Naive thymus-derived CD8-positive, alpha-beta T cell (primary cell): ENCODE measurements at regions not wholly inside any gene's neighbourhood (a gene's known extent, or its start where the extent isn't known, plus 50 kb on each side); places are given as distances from the start of the nearest gene placed in this dataset.

Experiments
- ATAC-seq, 2 donors: fragments of 150-1000 bp; cut with Tn5 transposase in 1 of 2; sonication (Bioruptor Pico), chemical (Tn5 transposase) in 1 of 2; 1 replicate in 1 of 2; 2 replicates in 1 of 2; pipeline ENCODE4 v1.10.0; 2021; ENCODE audit warnings: mild to moderate bottlenecking in 2 of 2, moderate library complexity in 2 of 2
- POLR2A ChIA-PET: fragments of 350-600 bp; sonication (Branson Sonifier 250); formaldehyde crosslinking; loops from one replicate; lab custom pipeline; 2021; ENCODE audit warnings: antibody characterized with exemption; lab: Charles Lee
- DNase-seq, 10 donors: peaks; one replicate each; pipeline versions ENCODE4 v3.0.0 to v3.0.0-alpha.2; 2020 to 2022
- H3K27ac Mint-ChIP-seq, 10 donors: one replicate each; pipeline ENCODE4 v1.8.0; 2020 to 2022; ENCODE audit warnings: mild to moderate bottlenecking in 10 of 10, mixed read lengths in 10 of 10, moderate library complexity in 4 of 10, inconsistent platforms in 1 of 10
- H3K27me3 Mint-ChIP-seq, 5 donors: one replicate each; pipeline ENCODE4 v1.8.0; 2021 to 2022; ENCODE audit warnings: mixed read lengths in 5 of 5
- H3K36me3 Mint-ChIP-seq, 3 donors: one replicate each; pipeline ENCODE4 v1.8.0; 2020 to 2022; ENCODE audit warnings: mixed read lengths in 3 of 3, mild to moderate bottlenecking in 2 of 3, inconsistent platforms in 1 of 3
- H3K4me1 Mint-ChIP-seq, 4 donors: one replicate each; pipeline ENCODE4 v1.8.0; 2021 to 2022; ENCODE audit warnings: mixed read lengths in 4 of 4
- H3K4me3 Mint-ChIP-seq, 10 donors: one replicate each; pipeline ENCODE4 v1.8.0; 2020 to 2022; ENCODE audit warnings: mild to moderate bottlenecking in 10 of 10, mixed read lengths in 10 of 10, moderate library complexity in 6 of 10, inconsistent platforms in 1 of 10
- H3K9me3 Mint-ChIP-seq, 9 donors: one replicate each; pipeline ENCODE4 v1.8.0; 2020 to 2022; ENCODE audit warnings: mixed read lengths in 9 of 9, mild to moderate bottlenecking in 3 of 9, inconsistent platforms in 1 of 9, moderate library complexity in 1 of 9

GRCh38 chr2:217013926-217014325 lies 154.1 kb upstream of the TNP1 start:
- peaks cover 0 to 2% (median 0%) of the 10 kb centered on the region in 9 donors for H3K9me3 Mint-ChIP-seq

GRCh38 chr2:217011576-217011975 lies 151.7 kb upstream of the TNP1 start:
- ATAC-seq (no peak), DNase-seq (no peak)
- Mint-ChIP-seq H3K36me3 (no peaks in the 10 kb centered on the region), H3K27me3 (peaks cover 7 to 25% (median 14%) of the 10 kb centered on the region in 5 donors), H3K27ac (no peak overlapping the region), H3K9me3 (peaks cover 0 to 5% (median 0%) of the 10 kb centered on the region in 9 donors), H3K4me3 (no peak overlapping the region), H3K4me1 (peaks cover 0 to 7% (median 1%) of the 10 kb centered on the region in 4 donors)
- POLR2A ChIA-PET, result no interaction called here

More at GRCh38 chr2:217013926-217014325, 154.1 kb upstream of the TNP1 start:
- peak overlapping the region in 2 of 10 donors; percentile 2 to 22 for H3K27ac Mint-ChIP-seq
- H3K27me3 Mint-ChIP-seq, result peaks cover 5 to 29% (median 12%) of the 10 kb centered on the region in 5 donors
- H3K4me1 Mint-ChIP-seq, result peaks cover 0 to 7% (median 1%) of the 10 kb centered on the region in 4 donors
- no peak for ATAC-seq
- no peak overlapping the region for H3K4me3 Mint-ChIP-seq
- POLR2A ChIA-PET, result no interaction called here
- H3K36me3 Mint-ChIP-seq, result no peaks in the 10 kb centered on the region
- no peak for DNase-seq

- no peaks in the 10 kb centered on the region for H3K36me3 Mint-ChIP-seq
- POLR2A ChIA-PET, result no interaction called here
- DNase-seq (no peak), ATAC-seq (no peak)
- H3K4me3 Mint-ChIP-seq, result no peak overlapping the region
- H3K9me3 Mint-ChIP-seq, result peaks cover 0 to 7% (median 0%) of the 10 kb centered on the region in 9 donors
- H3K4me1 Mint-ChIP-seq, result peaks cover 0 to 7% (median 1%) of the 10 kb centered on the region in 4 donors
- H3K27me3 Mint-ChIP-seq, result peaks cover 7 to 31% (median 17%) of the 10 kb centered on the region in 5 donors
- no peak overlapping the region for H3K27ac Mint-ChIP-seq
These were observed 150.3 kb upstream of the TNP1 start for GRCh38 chr2:217010173-217010572.

GRCh38 chr2:217008794-217009193 lies 148.9 kb upstream of the TNP1 start:
- Mint-ChIP-seq H3K27me3 (peaks cover 5 to 26% (median 13%) of the 10 kb centered on the region in 5 donors), H3K27ac (no peak overlapping the region), H3K36me3 (no peaks in the 10 kb centered on the region), H3K4me3 (no peak overlapping the region), H3K4me1 (peaks cover 0 to 3% (median 0%) of the 10 kb centered on the region in 4 donors), H3K9me3 (peaks cover 0 to 11% (median 0%) of the 10 kb centered on the region in 9 donors)
- no peak for DNase-seq
- POLR2A ChIA-PET, result no interaction called here
- ATAC-seq, result no peak

- Mint-ChIP-seq H3K4me3 (no peak overlapping the region), H3K27me3 (peaks cover 2 to 12% (median 7%) of the 10 kb centered on the region in 5 donors), H3K4me1 (no peaks in the 10 kb centered on the region), H3K27ac (no peak overlapping the region), H3K9me3 (peaks cover 0 to 11% (median 0%) of the 10 kb centered on the region in 9 donors), H3K36me3 (no peaks in the 10 kb centered on the region)
- ATAC-seq (no peak), DNase-seq (no peak)
- POLR2A ChIA-PET, result no interaction called here
These were observed 146.4 kb upstream of the TNP1 start for GRCh38 chr2:217006217-217006616.

- Mint-ChIP-seq H3K4me3 (no peak overlapping the region), H3K27ac (no peak overlapping the region), H3K9me3 (peaks cover 0 to 11% (median 0%) of the 10 kb centered on the region in 9 donors), H3K36me3 (no peaks in the 10 kb centered on the region), H3K4me1 (no peaks in the 10 kb centered on the region), H3K27me3 (peaks cover under 1 to 12% (median 7%) of the 10 kb centered on the region in 5 donors)
- DNase-seq (no peak), ATAC-seq (no peak)
- POLR2A ChIA-PET, result no interaction called here
These were observed 144.8 kb upstream of the TNP1 start for GRCh38 chr2:217004656-217005055.

- Mint-ChIP-seq H3K4me1 (no peaks in the 10 kb centered on the region), H3K9me3 (peaks cover 0 to 7% (median 0%) of the 10 kb centered on the region in 9 donors), H3K27me3 (peaks cover 0 to 11% (median 4%) of the 10 kb centered on the region in 5 donors), H3K4me3 (no peak overlapping the region), H3K27ac (no peak overlapping the region), H3K36me3 (no peaks in the 10 kb centered on the region)
- DNase-seq (no peak), ATAC-seq (no peak)
- POLR2A ChIA-PET, result no interaction called here
These were observed 141.9 kb upstream of the TNP1 start for GRCh38 chr2:217001740-217002139.

- POLR2A ChIA-PET, result no interaction called here
- Mint-ChIP-seq H3K27me3 (peaks cover 0 to 9% (median 2%) of the 10 kb centered on the region in 5 donors), H3K4me1 (no peaks in the 10 kb centered on the region), H3K36me3 (no peaks in the 10 kb centered on the region), H3K27ac (no peak overlapping the region), H3K9me3 (peaks cover 0 to 4% (median 0%) of the 10 kb centered on the region in 9 donors), H3K4me3 (no peak overlapping the region)
- DNase-seq (no peak), ATAC-seq (no peak)
These were observed 140.5 kb upstream of the TNP1 start for GRCh38 chr2:217000406-217000805.

- POLR2A ChIA-PET, result no interaction called here
- no peak overlapping the region for H3K4me3 Mint-ChIP-seq
- DNase-seq (no peak), ATAC-seq (no peak)
- no peaks in the 10 kb centered on the region for H3K9me3 Mint-ChIP-seq
- peaks cover 4 to 22% (median 9%) of the 10 kb centered on the region in 5 donors for H3K27me3 Mint-ChIP-seq
- H3K27ac Mint-ChIP-seq, result no peak overlapping the region
- H3K36me3 Mint-ChIP-seq, result no peaks in the 10 kb centered on the region
- no peaks in the 10 kb centered on the region for H3K4me1 Mint-ChIP-seq
These were observed 136.5 kb upstream of the TNP1 start for GRCh38 chr2:216996279-216996845.

- Mint-ChIP-seq H3K9me3 (no peaks in the 10 kb centered on the region), H3K36me3 (no peaks in the 10 kb centered on the region), H3K27me3 (peaks cover 3 to 22% (median 9%) of the 10 kb centered on the region in 5 donors), H3K4me3 (no peak overlapping the region), H3K4me1 (no peaks in the 10 kb centered on the region), H3K27ac (no peak overlapping the region)
- ATAC-seq (no peak), DNase-seq (no peak)
- POLR2A ChIA-PET, result no interaction called here
These were observed 134.5 kb upstream of the TNP1 start for GRCh38 chr2:216994353-216994854.

GRCh38 chr2:216992056-216992675 lies 132.3 kb upstream of the TNP1 start:
- H3K36me3 Mint-ChIP-seq, result no peaks in the 10 kb centered on the region
- no peak for DNase-seq

GRCh38 chr2:216991563-216991962 lies 131.7 kb upstream of the TNP1 start:
- Mint-ChIP-seq H3K27ac (no peak overlapping the region), H3K4me3 (no peak overlapping the region), H3K4me1 (no peaks in the 10 kb centered on the region), H3K27me3 (peaks cover 2 to 24% (median 10%) of the 10 kb centered on the region in 5 donors), H3K36me3 (no peaks in the 10 kb centered on the region), H3K9me3 (no peaks in the 10 kb centered on the region)
- no peak for ATAC-seq
- DNase-seq, result no peak
- POLR2A ChIA-PET, result no interaction called here

More at GRCh38 chr2:216992056-216992675, 132.3 kb upstream of the TNP1 start:
- Mint-ChIP-seq H3K27ac (no peak overlapping the region), H3K4me3 (no peak overlapping the region), H3K9me3 (no peaks in the 10 kb centered on the region), H3K27me3 (peaks cover 2 to 24% (median 10%) of the 10 kb centered on the region in 5 donors), H3K4me1 (no peaks in the 10 kb centered on the region)
- POLR2A ChIA-PET, result no interaction called here
- no peak for ATAC-seq

GRCh38 chr2:216989340-216990129 lies 129.7 kb upstream of the TNP1 start:
- Mint-ChIP-seq H3K27ac (no peak overlapping the region), H3K4me1 (no peaks in the 10 kb centered on the region), H3K9me3 (no peaks in the 10 kb centered on the region), H3K27me3 (peaks cover 2 to 20% (median 7%) of the 10 kb centered on the region in 5 donors), H3K4me3 (no peak overlapping the region), H3K36me3 (no peaks in the 10 kb centered on the region)
- POLR2A ChIA-PET, result no interaction called here
- no peak for ATAC-seq
- no peak for DNase-seq
